HepG2 (cell line): ENCODE measurements at regions not wholly inside any gene's neighbourhood (a gene's known extent, or its start where the extent isn't known, plus 50 kb on each side); places are given as distances from the start of the nearest gene placed in this dataset.

Source experiments
- ATAC-seq: fragments of 200-7000 bp; cut with Tn5 transposase; 3 replicates; pipeline ENCODE4 v1.9.1; 2020; ENCODE audit warnings: mild to moderate bottlenecking, moderate library complexity
- BruUV-seq: library from RNA; stranded (reverse); fragments of 400-500 nt; replicated peaks from 2 replicates; lab custom pipeline; 2021; lab: Mats Ljungman, UMichigan
- CTCF ChIA-PET: fragments of 300-600 bp; formaldehyde crosslinking; extraction: SDS; loops from one replicate; lab custom pipeline; 2021; ENCODE audit warnings: low total read pairs, inconsistent platforms, low intra/inter-chr PET ratio; lab: Yijun Ruan, JAX
- POLR2A ChIA-PET: fragments of 350-600 bp; sonication (Branson Sonifier 250); formaldehyde crosslinking; loops from one replicate; lab custom pipeline; 2020; ENCODE audit warnings: antibody characterized with exemption, inconsistent platforms; lab: Yijun Ruan, JAX
- DNase-seq: peaks from one replicate; pipeline ENCODE4 v3.0.0-alpha.2; 2015; ENCODE audit warnings: low spot score
- FAIRE-seq: peaks from 3 replicates; lab custom pipeline; 2011; peaks lifted over from hg19 to GRCh38; lab: Jason Lieb, UNC
- H2AFZ ChIP-seq: one replicate; pipeline ENCODE4 v1.6.1; 2011; ENCODE audit warnings: low read length, inconsistent platforms
- H3K27ac ChIP-seq: fragments of 300-600 bp; 3 replicates; pipeline ENCODE4 v1.8.0; 2011; ENCODE audit warnings: mixed run types, mild to moderate bottlenecking, mixed read lengths, low read length, inconsistent platforms; ENCODE audit not compliant: insufficient read depth; ENCODE audit errors: extremely low read length
- H3K27me3 ChIP-seq, 2 experiments: fragments of 200-600 bp in 1 of 2; 2 replicates in 1 of 2; 3 replicates in 1 of 2; pipeline versions ENCODE4 v1.6.0 to v1.8.0; 2011; ENCODE audit warnings: low read length in 2 of 2, mild to moderate bottlenecking in 2 of 2, moderate library complexity in 2 of 2, inconsistent platforms in 1 of 2; ENCODE audit not compliant: insufficient read depth in 2 of 2, control insufficient read depth in 1 of 2
- H3K36me3 ChIP-seq, 2 experiments: fragments of 200-600 bp in 1 of 2; replicated peaks in 1 of 2; 2 replicates in 1 of 2; 3 replicates in 1 of 2; pipeline versions ENCODE4 v1.5.1 to v1.8.0; 2011; ENCODE audit warnings: low read length in 2 of 2, inconsistent platforms in 1 of 2; ENCODE audit not compliant: insufficient read depth in 2 of 2, control insufficient read depth in 1 of 2
- H3K4me1 ChIP-seq: 2 replicates; pipeline ENCODE4 v1.5.1; 2012; ENCODE audit warnings: low read length, inconsistent platforms; ENCODE audit not compliant: insufficient read depth
- H3K4me2 ChIP-seq: 2 replicates; pipeline ENCODE4 v1.6.0; 2011; ENCODE audit warnings: low read depth, low read length, inconsistent platforms
- H3K4me3 ChIP-seq, 3 experiments: fragments of 200-600 bp in 1 of 3; sonication (generic), shearing (Covaris generic) in 1 of 3; replicated peaks in 1 of 3; 2 replicates each; pipeline ENCODE4 v1.5.1; 2011 to 2016; ENCODE audit warnings: low read length in 3 of 3, inconsistent platforms in 2 of 3, low read depth in 2 of 3, mild to moderate bottlenecking in 2 of 3, control low read depth in 1 of 3, mixed read lengths in 1 of 3; ENCODE audit not compliant: insufficient read depth in 1 of 3
- H3K79me2 ChIP-seq: one replicate; pipeline ENCODE4 v1.6.1; 2011; ENCODE audit warnings: low read length, inconsistent platforms; ENCODE audit not compliant: insufficient read depth
- H3K9ac ChIP-seq: 2 replicates; pipeline ENCODE4 v1.6.0; 2011; ENCODE audit warnings: mild to moderate bottlenecking, low read depth, low read length, inconsistent platforms; ENCODE audit not compliant: insufficient read depth
- H3K9me3 ChIP-seq: 2 replicates; pipeline ENCODE4 v1.5.1; 2012; ENCODE audit warnings: mild to moderate bottlenecking, low read length
- H4K20me1 ChIP-seq: 2 replicates; pipeline ENCODE4 v1.6.0; 2011; ENCODE audit warnings: inconsistent platforms, mild to moderate bottlenecking, low read length, moderate library complexity; ENCODE audit not compliant: insufficient read depth
- AKAP8 ChIP-seq: sonication (generic); formaldehyde crosslinking; IDR thresholded peaks from 2 replicates; pipeline ENCODE4 v1.5.1; 2020; ENCODE audit warnings: mild to moderate bottlenecking, missing genetic modification reagents
- ARNT2 ChIP-seq: sonication (generic); formaldehyde crosslinking; IDR thresholded peaks from 2 replicates; pipeline ENCODE4 v1.8.0; 2022; ENCODE audit warnings: mild to moderate bottlenecking, low read depth, missing genetic modification reagents, moderate library complexity
- CENPT ChIP-seq: sonication (generic); formaldehyde crosslinking; IDR thresholded peaks from 2 replicates; pipeline ENCODE4 v1.8.0; 2022; ENCODE audit warnings: low read depth, mild to moderate bottlenecking, moderate library complexity, missing genetic modification reagents
- MXD4 ChIP-seq: IDR thresholded peaks from 2 replicates; pipeline ENCODE4 v1.6.1; 2016; ENCODE audit warnings: mild to moderate bottlenecking, missing biosample characterization, missing genetic modification reagents
- PTBP1 ChIP-seq: fragments of 200-400 bp; formaldehyde crosslinking; IDR thresholded peaks from 2 replicates; pipeline ENCODE4 v1.6.1; 2018; ENCODE audit warnings: low read length, low read depth; ENCODE audit not compliant: poor library complexity, severe bottlenecking
- SNAI1 ChIP-seq: sonication (generic); formaldehyde crosslinking; IDR thresholded peaks from 2 replicates; pipeline ENCODE4 v1.5.0; 2020; ENCODE audit warnings: mild to moderate bottlenecking, missing genetic modification reagents, borderline replicate concordance
- STAT6 ChIP-seq: sonication (generic); formaldehyde crosslinking; IDR thresholded peaks from 2 replicates; pipeline ENCODE4 v1.4.0; 2020; ENCODE audit warnings: missing genetic modification reagents, mild to moderate bottlenecking, borderline replicate concordance
- ZBTB37 ChIP-seq: sonication (generic); formaldehyde crosslinking; IDR thresholded peaks from 2 replicates; pipeline ENCODE4 v1.4.0; 2020; ENCODE audit warnings: mild to moderate bottlenecking, missing genetic modification reagents
- ZMYM4 ChIP-seq: sonication (generic); formaldehyde crosslinking; IDR thresholded peaks from 2 replicates; pipeline ENCODE4 v1.8.1; 2023; ENCODE audit warnings: mild to moderate bottlenecking, missing genetic modification reagents
- ZNF12 ChIP-seq: sonication (generic); formaldehyde crosslinking; IDR thresholded peaks from 2 replicates; pipeline ENCODE4 v1.5.0; 2020; ENCODE audit warnings: missing genetic modification reagents
- ZNF766 ChIP-seq: sonication (generic); formaldehyde crosslinking; IDR thresholded peaks from 2 replicates; pipeline ENCODE4 v1.5.0; 2020; ENCODE audit warnings: missing genetic modification reagents, borderline replicate concordance
- ZNF788 ChIP-seq: sonication (generic); formaldehyde crosslinking; IDR thresholded peaks from 2 replicates; pipeline ENCODE4 v1.5.0; 2020; ENCODE audit warnings: mild to moderate bottlenecking, missing genetic modification reagents, borderline replicate concordance
- WGBS: methylation state at CpG from one replicate; pipeline ENCODE4 v1.1.6; 2017; ENCODE audit warnings: low lambda C conversion rate; 5-methylcytosine and 5-hydroxymethylcytosine counted together
- in situ Hi-C: cut with HindIII; loops from 2 replicates; pipeline ENCODE4 v1.10.0; 2017; ENCODE audit warnings: low pct_unique_long_range_greater_than_20kb; ENCODE audit not compliant: extremely low pct_ligation_motif_present
- intact Hi-C: fragments of 100-400 bp; cut with micrococcal nuclease; formaldehyde crosslinking; loops from one replicate; pipeline ENCODE4 v1.10.0; 2022; ENCODE audit not compliant: unreplicated experiment
- TF ChIP-seq, protein P1 (sequence below): sonication (generic); formaldehyde crosslinking; IDR thresholded peaks from 2 replicates; pipeline ENCODE4 v1.5.0; 2020; ENCODE audit warnings: mild to moderate bottlenecking, missing genetic modification reagents, borderline replicate concordance

DNA sequence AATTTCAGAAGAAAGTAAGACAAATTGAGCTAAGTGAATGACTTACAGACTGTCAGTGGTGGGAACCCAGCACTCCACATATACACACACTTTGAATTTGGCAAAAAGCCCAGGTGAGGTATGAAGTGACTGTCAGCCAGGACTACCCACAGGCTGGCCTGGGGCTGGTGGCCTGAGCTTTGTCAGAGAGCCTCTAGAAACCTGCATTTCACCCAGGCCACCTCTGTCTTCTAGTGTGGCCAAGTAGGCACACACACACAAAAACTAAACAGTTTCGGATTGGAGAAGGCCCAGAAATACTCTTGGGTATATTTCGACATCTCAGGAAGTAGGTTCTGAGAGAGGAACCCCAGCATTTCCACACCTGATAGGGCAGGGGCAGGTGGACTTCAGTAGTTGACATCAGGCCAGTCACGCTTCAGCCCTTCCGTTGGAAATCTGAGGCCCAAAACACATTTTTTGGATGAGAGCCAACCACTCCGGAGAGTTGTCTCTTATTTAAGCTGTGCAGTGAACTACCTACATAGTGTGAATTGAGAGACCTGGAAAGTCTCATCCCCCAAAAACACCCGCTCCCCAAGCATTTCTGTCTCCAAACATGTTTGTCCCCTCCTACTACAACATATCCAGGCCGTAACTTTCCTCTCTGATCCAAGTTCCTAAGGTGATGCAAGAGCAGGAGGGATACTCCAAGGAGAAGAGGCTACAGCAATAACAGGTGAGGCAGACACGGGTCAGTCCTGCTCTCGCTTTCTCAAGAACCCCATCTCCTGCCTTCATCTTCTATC, 167.2 kb upstream of the PROX1 start:
- H3K9ac ChIP-seq: peak overlapping the region; percentile 44
- DNase-seq: peak; percentile 52
- FAIRE-seq: no peak
- no peaks in the 10 kb centered on the region for H3K27me3 ChIP-seq
- peak overlapping the region in 2 of 3 experiments; percentile 8 to 49; a peak in 5 of 6 replicates for H3K4me3 ChIP-seq
- CTCF ChIA-PET: no interaction called here
- intact Hi-C loops: loop anchor here (10.0 kb wide), 1 partner anchor 446 kb away; no protein-coding TSS in a partner anchor
- no TSS peak for BruUV-seq
- peaks cover 48% of the 10 kb centered on the region for H3K4me1 ChIP-seq
- POLR2A ChIA-PET: interaction anchor here (1.0 to 2.4 kb wide), 3 partner anchors 169 to 219 kb away, joined by 3 to 8 read pairs (median 3); no protein-coding TSS in a partner anchor
- H3K36me3 ChIP-seq: no peaks in the 10 kb centered on the region
- no peaks in the 10 kb centered on the region for H4K20me1 ChIP-seq
- 18% methylated on average over 7 of the region's 9 CpGs for WGBS
- peak overlapping the region; percentile 84 for H3K4me2 ChIP-seq
- H2AFZ ChIP-seq: peak overlapping the region; percentile 62
- no peaks in the 10 kb centered on the region for H3K9me3 ChIP-seq
- peak; percentile 70 for ATAC-seq
- H3K79me2 ChIP-seq: no peaks in the 10 kb centered on the region
- in situ Hi-C loops: no loop called here
- peak overlapping the region; percentile 67 for H3K27ac ChIP-seq
- peak; percentile 51 for TF ChIP-seq ZMYM4
- no peak for TF ChIP-seq MXD4
- TF ChIP-seq CENPT (CRISPR knock-in tag): no peak
- no peak for TF ChIP-seq ZBTB37
- TF ChIP-seq AKAP8: no peak
- TF ChIP-seq ZNF788 (CRISPR knock-in tag): 0 out of 2 replicates have a peak, but pooled peaks have one; percentile 24
- no peak for TF ChIP-seq STAT6 (CRISPR knock-in tag)
- TF ChIP-seq ZNF12: no peak
- TF ChIP-seq, protein P1, sequence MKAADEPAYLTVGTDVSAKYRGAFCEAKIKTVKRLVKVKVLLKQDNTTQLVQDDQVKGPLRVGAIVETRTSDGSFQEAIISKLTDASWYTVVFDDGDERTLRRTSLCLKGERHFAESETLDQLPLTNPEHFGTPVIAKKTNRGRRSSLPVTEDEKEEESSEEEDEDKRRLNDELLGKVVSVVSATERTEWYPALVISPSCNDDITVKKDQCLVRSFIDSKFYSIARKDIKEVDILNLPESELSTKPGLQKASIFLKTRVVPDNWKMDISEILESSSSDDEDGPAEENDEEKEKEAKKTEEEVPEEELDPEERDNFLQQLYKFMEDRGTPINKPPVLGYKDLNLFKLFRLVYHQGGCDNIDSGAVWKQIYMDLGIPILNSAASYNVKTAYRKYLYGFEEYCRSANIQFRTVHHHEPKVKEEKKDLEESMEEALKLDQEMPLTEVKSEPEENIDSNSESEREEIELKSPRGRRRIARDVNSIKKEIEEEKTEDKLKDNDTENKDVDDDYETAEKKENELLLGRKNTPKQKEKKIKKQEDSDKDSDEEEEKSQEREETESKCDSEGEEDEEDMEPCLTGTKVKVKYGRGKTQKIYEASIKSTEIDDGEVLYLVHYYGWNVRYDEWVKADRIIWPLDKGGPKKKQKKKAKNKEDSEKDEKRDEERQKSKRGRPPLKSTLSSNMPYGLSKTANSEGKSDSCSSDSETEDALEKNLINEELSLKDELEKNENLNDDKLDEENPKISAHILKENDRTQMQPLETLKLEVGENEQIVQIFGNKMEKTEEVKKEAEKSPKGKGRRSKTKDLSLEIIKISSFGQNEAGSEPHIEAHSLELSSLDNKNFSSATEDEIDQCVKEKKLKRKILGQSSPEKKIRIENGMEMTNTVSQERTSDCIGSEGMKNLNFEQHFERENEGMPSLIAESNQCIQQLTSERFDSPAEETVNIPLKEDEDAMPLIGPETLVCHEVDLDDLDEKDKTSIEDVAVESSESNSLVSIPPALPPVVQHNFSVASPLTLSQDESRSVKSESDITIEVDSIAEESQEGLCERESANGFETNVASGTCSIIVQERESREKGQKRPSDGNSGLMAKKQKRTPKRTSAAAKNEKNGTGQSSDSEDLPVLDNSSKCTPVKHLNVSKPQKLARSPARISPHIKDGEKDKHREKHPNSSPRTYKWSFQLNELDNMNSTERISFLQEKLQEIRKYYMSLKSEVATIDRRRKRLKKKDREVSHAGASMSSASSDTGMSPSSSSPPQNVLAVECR (CRISPR knock-in tag): peak; percentile 33; the same call in 1 of the 2 replicates
- 0 out of 2 replicates have a peak, but pooled peaks have one; percentile 46 for TF ChIP-seq SNAI1 (CRISPR knock-in tag)
- TF ChIP-seq ARNT2 (CRISPR knock-in tag): 0 out of 2 replicates have a peak, but pooled peaks have one; percentile 48
- no peak for TF ChIP-seq PTBP1
- TF ChIP-seq ZNF766 (CRISPR knock-in tag): 0 out of 2 replicates have a peak, but pooled peaks have one; percentile 16
